ENCODE measurements at regions not wholly inside any gene's neighbourhood (a gene's known extent, or its start where the extent isn't known, plus 50 kb on each side); places are given as distances from the start of the nearest gene placed in this dataset.

DNA sequence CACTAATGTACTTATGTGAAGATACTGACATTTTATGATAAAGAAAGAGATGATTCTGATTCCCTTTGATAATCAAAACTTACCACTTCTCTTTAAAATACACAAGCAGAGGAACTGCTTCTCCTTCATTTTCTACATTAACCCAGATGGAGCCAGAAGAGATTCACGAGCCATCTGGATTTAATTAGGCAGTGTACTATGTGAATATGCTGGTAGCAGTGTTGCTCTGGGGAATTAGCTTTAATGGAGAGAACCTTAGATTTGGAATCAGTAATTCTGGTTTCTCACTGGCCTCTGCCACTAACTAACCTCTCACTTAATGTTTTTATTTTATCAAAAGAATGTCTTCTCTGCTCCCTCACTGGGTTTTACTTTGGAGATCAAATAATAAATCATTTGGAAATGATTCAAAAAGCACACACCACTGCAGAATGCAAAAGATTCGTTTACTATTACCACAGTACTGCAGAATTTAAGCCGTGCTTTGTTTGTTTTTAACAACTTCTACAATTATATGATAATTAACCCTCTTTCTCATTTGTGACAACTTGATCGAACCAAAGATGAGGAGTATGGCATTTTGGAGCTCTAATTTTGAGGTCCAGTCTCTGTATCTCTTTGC lies 77.5 kb upstream of the PHYHIPL start:
- H3K4ac ChIP-seq (ENCODE audit: low read depth, low read length), result no peak overlapping the region
- H2BK20ac ChIP-seq (ENCODE audit: low read depth, low read length), result no peak overlapping the region
- no peak overlapping the region for H4K91ac ChIP-seq (ENCODE audit: insufficient read depth, low read depth, low read length)
- dilution Hi-C loops (cut with HindIII; ENCODE audit: low sequenced_read_pairs, unreplicated experiment) (no loop called here), intact Hi-C loops (cut with micrococcal nuclease) (loop anchor here (1.0 kb wide), 1 partner anchor 147 kb away; no protein-coding TSS in a partner anchor), in situ Hi-C loops (cut with MboI; ENCODE audit: low sequenced_read_pairs) (no loop called here)
- CTCF ChIA-PET, result interaction anchor here (0.7 to 1.3 kb wide), 2 partner anchors 10 to 403 kb away, joined by 3 read pairs; no protein-coding TSS in a partner anchor
- peak; percentile 41 for DNase-seq
- no peak overlapping the region for H2BK120ac ChIP-seq (ENCODE audit: low read depth, low read length)
- no peaks in the 10 kb centered on the region for H3K9me3 ChIP-seq (ENCODE audit: control insufficient read depth, insufficient read depth, low read length)
- H3K4me3 ChIP-seq (ENCODE audit: insufficient read depth, low read depth, low read length), result no peak overlapping the region
- no peak overlapping the region for H3K56ac ChIP-seq (ENCODE audit: extremely low read depth, insufficient read depth, low read length)
- WGBS, 2 experiments (ENCODE audit: extremely low coverage in 2 of 2, insufficient read length in 1 of 2), result no CpG with 5 or more reads among the region's 4 CpGs
- peak; percentile 84 for ATAC-seq (ENCODE audit: low read depth)
- H3K79me1 ChIP-seq (ENCODE audit: low read depth in 1 of 2, low read length in 2 of 2), result no peaks in the 10 kb centered on the region
- no peaks in the 10 kb centered on the region; the same call in 1 of the 2 replicates for H3K4me1 ChIP-seq (ENCODE audit: control insufficient read depth, insufficient read depth, low read length)
- no peak overlapping the region for H3K14ac ChIP-seq (replicated peaks; ENCODE audit: low read depth, low read length)
- POLR2A ChIA-PET (ENCODE audit: unreplicated experiment), result no interaction called here
- H3K36me3 ChIP-seq (ENCODE audit: control insufficient read depth, insufficient read depth, low read length), result no peaks in the 10 kb centered on the region
- no peak overlapping the region for H3K23ac ChIP-seq (ENCODE audit: low read depth, low read length)
- H3K9me1 ChIP-seq (ENCODE audit: insufficient read depth, low read length), result no peaks in the 10 kb centered on the region
- H2AK9ac ChIP-seq (replicated peaks; ENCODE audit: low read depth, low read length, poor library complexity), result no peak overlapping the region
- H2BK5ac ChIP-seq (ENCODE audit: low read depth, low read length, poor library complexity, severe bottlenecking), result no peak overlapping the region
- no peak overlapping the region for H2BK15ac ChIP-seq (ENCODE audit: low read depth, low read length)
- no peak overlapping the region for H3K27ac ChIP-seq (ENCODE audit: insufficient read depth, low read length)
- no peak overlapping the region for H4K5ac ChIP-seq (ENCODE audit: low read depth, low read length)
- H3K9ac ChIP-seq (ENCODE audit: low read depth, low read length), result no peak overlapping the region
- no peak overlapping the region for H4K8ac ChIP-seq (ENCODE audit: low read depth in 2 of 2, low read length in 2 of 2)
- no peaks in the 10 kb centered on the region for H3K27me3 ChIP-seq (ENCODE audit: control insufficient read depth, insufficient read depth, low read length)
- no peak for TF ChIP-seq CHD1 (IDR thresholded peaks at IDR 0.05; ENCODE audit: low read depth, low read length)
- TF ChIP-seq RFX5 (IDR thresholded peaks at IDR 0.05; ENCODE audit: low read depth, low read length), result no peak
- no peak for TF ChIP-seq MAZ (IDR thresholded peaks at IDR 0.05; ENCODE audit: borderline replicate concordance, low read depth, low read length)
- no peak for TF ChIP-seq MAFK (IDR thresholded peaks at IDR 0.05; ENCODE audit: low read depth, low read length)
- TF ChIP-seq SMC3 (IDR thresholded peaks at IDR 0.05; ENCODE audit: low read depth, low read length), result no peak
- no peak for TF ChIP-seq POLR2A (IDR thresholded peaks at IDR 0.05; ENCODE audit: low read depth, low read length)
- no peak for TF ChIP-seq RCOR1 (IDR thresholded peaks at IDR 0.05; ENCODE audit: insufficient replicate concordance, low read length)
- no peak for TF ChIP-seq RAD21 (IDR thresholded peaks at IDR 0.05; ENCODE audit: low read length)
- no peak for TF ChIP-seq BHLHE40 (IDR thresholded peaks at IDR 0.05; ENCODE audit: low read depth, low read length)
- TF ChIP-seq FOS (IDR thresholded peaks at IDR 0.05; ENCODE audit: low read depth, low read length), result no peak
- TF ChIP-seq NFE2L2 (IDR thresholded peaks at IDR 0.05; ENCODE audit: low read depth, low read length), result no peak
- H3K4me2 ChIP-seq (ENCODE audit: low read depth, low read length), result no peak overlapping the region; the same call in 1 of the 2 replicates
- H3K18ac ChIP-seq (ENCODE audit: low read depth, low read length), result no peak overlapping the region
- no peaks in the 10 kb centered on the region for H4K20me1 ChIP-seq (ENCODE audit: insufficient read depth, low read length)
- no peak overlapping the region for H2AFZ ChIP-seq (replicated peaks; ENCODE audit: low read length, poor library complexity)
- H2AK5ac ChIP-seq (ENCODE audit: low read depth, low read length), result no peak overlapping the region
- BruUV-seq (replicated peaks), result no TSS peak
